COLO668 (cell line): ENCODE measurements at regions not wholly inside any gene's neighbourhood (a gene's known extent, or its start where the extent isn't known, plus 50 kb on each side); places are given as distances from the start of the nearest gene placed in this dataset.
"Not testable (repeated sequence)": the region's sequence is repeated elsewhere in the genome, so short reads cannot be mapped to it uniquely, and the experiment has no call there.

Experiments used
- DNase-seq: peaks from one replicate; lab custom pipeline; 2025; ENCODE audit not compliant: unreplicated experiment; lab: John Stamatoyannopoulos, UW

GRCh38 chr1:66455446-66455845 is 78.5 kb upstream of the SGIP1 start:
- no peak for DNase-seq

- DNase-seq, result no peak
These were observed 73.2 kb upstream of the SGIP1 start for GRCh38 chr1:66460776-66461175.

GRCh38 chr1:66462313-66462712 is 71.6 kb upstream of the SGIP1 start:
- DNase-seq, result no peak

- no peak for DNase-seq
These were observed 69.6 kb upstream of the SGIP1 start for GRCh38 chr1:66464351-66464750.

GRCh38 chr1:66464802-66465201 is 69.2 kb upstream of the SGIP1 start:
- DNase-seq, result no peak

DNA sequence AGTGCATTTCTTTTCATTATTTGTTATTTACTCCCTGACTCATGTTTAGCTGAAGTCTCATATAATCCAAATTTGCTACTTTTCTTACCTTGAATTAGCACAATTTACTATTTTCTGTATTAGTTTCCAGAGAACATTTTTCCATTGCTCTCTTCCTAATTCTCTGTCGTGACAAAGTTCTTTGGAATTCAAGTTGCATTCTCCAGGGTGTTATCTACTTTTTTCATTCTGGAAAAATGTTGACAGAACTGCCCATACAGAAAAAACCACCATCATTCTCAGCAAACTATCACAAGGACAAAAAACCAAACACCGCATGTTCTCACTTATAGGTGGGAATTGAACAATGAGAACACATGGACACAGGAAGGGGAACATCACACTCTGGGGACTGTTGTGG is 67.3 kb upstream of the SGIP1 start:
- not testable (repeated sequence) for DNase-seq

DNA sequence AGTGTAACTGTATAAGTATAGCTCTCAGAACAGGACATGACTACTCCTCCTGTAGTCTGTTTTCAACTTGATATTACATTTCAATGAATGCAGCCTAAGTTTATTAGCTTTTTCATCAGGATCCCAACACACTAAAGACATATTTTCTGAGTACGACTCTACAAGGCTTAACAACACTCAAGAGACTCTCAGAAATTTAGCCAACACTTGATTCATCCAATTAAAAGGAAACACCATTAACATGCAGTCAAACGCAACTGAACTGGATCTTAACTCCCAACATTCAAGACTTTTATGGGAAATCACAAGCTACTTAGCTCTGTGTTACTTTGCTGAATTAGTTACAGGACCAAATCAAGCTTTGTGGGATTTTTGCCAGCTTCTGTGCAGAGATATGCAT is 65.2 kb upstream of the SGIP1 start:
- DNase-seq, result no peak

DNA sequence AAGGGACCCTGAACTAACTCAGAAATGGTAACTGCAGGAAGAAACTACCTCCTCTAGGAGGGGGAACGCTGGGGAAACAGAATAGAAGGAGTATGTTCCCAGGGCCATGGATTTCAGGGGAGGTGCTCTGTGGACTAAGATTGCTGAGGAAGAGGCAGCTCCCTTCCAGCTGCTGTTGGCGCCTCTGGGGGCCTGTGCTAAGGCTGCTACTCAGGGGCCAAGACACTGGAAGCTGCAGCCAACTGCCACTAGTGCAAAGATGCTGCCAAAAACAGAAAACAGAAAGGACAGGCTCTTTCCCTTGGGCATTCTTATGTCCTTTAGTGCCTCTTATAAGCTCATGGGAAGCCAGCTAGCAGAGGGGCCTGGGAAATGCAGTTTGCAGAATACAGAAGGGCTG is 58.0 kb upstream of the SGIP1 start:
- DNase-seq, result no peak

DNA sequence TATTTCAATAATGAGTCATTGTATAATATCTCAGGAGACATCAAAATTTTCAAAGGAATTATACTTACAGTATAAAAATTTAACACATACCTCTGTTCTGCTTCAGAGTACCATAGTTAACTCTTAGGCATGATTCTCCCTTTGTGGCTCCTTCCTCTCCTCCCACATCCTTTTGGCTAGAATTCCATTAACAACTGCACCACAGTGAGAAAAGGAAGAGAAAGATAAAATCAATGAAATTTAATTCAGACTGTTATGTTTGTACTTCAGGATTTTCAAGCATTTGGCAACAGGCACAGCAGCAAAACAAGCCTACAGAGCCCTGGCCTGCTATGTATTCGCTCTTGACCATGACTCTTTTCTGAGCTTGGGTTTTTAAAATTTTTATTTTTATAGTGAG is 57.2 kb upstream of the SGIP1 start:
- no peak for DNase-seq

DNA sequence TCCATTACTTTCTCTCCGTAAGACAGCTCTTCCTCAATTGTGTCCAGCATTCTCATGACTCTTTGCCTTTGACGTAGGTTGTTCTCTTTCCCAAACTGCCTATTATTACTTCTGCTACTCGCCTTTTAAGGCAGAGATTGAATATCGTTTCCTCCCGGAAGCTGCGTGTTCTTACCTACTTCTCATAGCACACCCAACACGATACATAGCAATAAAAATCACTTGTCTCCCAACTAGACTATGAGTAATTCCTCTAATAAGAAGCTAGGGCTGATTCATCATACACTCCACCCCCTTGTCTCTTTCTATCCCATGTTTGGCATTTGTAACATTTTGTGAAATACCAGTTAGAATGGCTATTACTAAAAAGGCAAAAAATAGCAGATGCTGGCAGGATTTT is 55.8 kb upstream of the SGIP1 start:
- no peak for DNase-seq

GRCh38 chr1:66480162-66480561 is 53.8 kb upstream of the SGIP1 start:
- no peak for DNase-seq

DNA sequence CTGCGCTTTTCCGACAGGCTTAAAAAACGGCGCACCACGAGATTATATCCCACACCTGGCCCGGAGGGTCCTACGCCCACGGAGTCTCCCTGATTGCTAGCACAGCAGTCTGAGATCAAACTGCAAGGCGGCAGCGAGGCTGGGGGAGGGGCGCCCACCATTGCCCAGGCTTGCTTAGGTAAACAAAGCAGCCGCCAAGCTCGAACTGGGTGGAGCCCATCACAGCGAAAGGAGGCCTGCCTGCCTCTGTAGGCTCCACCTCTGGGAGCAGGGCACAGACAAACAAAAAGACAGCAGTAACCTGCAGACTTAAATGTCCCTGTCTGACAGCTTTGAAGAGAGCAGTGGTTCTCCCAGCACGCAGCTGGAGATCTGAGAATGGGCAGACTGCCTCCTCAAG is 52.7 kb upstream of the SGIP1 start:
- DNase-seq, result peak; percentile 61
